HCT116 (cell line): ENCODE measurements at regions not wholly inside any gene's neighbourhood (a gene's known extent, or its start where the extent isn't known, plus 50 kb on each side); places are given as distances from the start of the nearest gene placed in this dataset.
"Not testable (repeated sequence)": the region's sequence is repeated elsewhere in the genome, so short reads cannot be mapped to it uniquely, and the experiment has no call there.

Experiments used
- ATAC-seq: fragments of 200-7000 bp; cut with Tn5 transposase; 2 replicates; pipeline ENCODE4 v1.9.1; 2020; ENCODE audit warnings: mild to moderate bottlenecking, moderate library complexity
- BruUV-seq: library from RNA; stranded (reverse); fragments of 400-500 nt; replicated peaks from 2 replicates; lab custom pipeline; 2021; lab: Mats Ljungman, UMichigan
- CTCF ChIA-PET: fragments of 300-600 bp; sonication (Branson Sonifier 250); formaldehyde crosslinking; loops from one replicate; lab custom pipeline; 2021; ENCODE audit warnings: antibody characterized with exemption; lab: Charles Lee
- POLR2A ChIA-PET: fragments of 300-600, 350-600 bp; sonication (Branson Sonifier 250); formaldehyde crosslinking; loops from one replicate; lab custom pipeline; 2021; ENCODE audit warnings: antibody characterized with exemption; lab: Charles Lee
- RAD21 ChIA-PET, 2 experiments: fragments of 300-600 bp; sonication (Branson Sonifier 250); formaldehyde crosslinking; loops; one replicate each; lab custom pipeline; 2023; ENCODE audit warnings: low total read pairs in 2 of 2; ENCODE audit not compliant: uncharacterized antibody in 2 of 2, unreplicated experiment in 2 of 2, low non-redundant PET in 1 of 2; lab: Charles Lee
- DNase-seq: peaks from one replicate; pipeline ENCODE4 v3.0.0-alpha.2; 2010; ENCODE audit warnings: low read depth, low spot score
- H2AFZ ChIP-seq: fragments of 200-600 bp; shearing (Covaris generic), sonication (generic); 2 replicates; pipeline ENCODE4 v1.6.1; 2017; ENCODE audit warnings: low read depth, mixed run types, mixed read lengths, antibody characterized with exemption, low read length; ENCODE audit not compliant: poor library complexity, severe bottlenecking
- H3K27ac ChIP-seq: 2 replicates; pipeline ENCODE4 v1.5.1; 2012; ENCODE audit warnings: low read depth, low read length
- H3K27me3 ChIP-seq: fragments of 200-600 bp; sonication (generic); 2 replicates; pipeline ENCODE4 v1.6.1; 2016; ENCODE audit warnings: mixed run types, low read length, mixed read lengths; ENCODE audit not compliant: insufficient read depth
- H3K36me3 ChIP-seq, 2 experiments: fragments of 200-500 bp in 1 of 2; fragments of 200-600 bp in 1 of 2; sonication (Bioruptor generic) in 1 of 2; sonication (generic) in 1 of 2; 2 replicates each; pipeline versions ENCODE4 v1.5.1 to v1.6.1; 2014 to 2016; ENCODE audit warnings: low read length in 2 of 2, inconsistent platforms in 1 of 2, mixed read lengths in 1 of 2, mixed run types in 1 of 2; ENCODE audit not compliant: insufficient read depth in 2 of 2, control insufficient read depth in 1 of 2
- H3K4me1 ChIP-seq, 2 experiments: fragments of 200-600 bp in 1 of 2; sonication (generic) in 1 of 2; 2 replicates each; pipeline versions ENCODE4 v1.5.1 to v1.6.1; 2012 to 2017; ENCODE audit warnings: low read length in 2 of 2, inconsistent platforms in 1 of 2, mild to moderate bottlenecking in 1 of 2, mixed read lengths in 1 of 2, mixed run types in 1 of 2, moderate library complexity in 1 of 2; ENCODE audit not compliant: insufficient read depth in 2 of 2, control insufficient read depth in 1 of 2
- H3K4me2 ChIP-seq: fragments of 200-600 bp; sonication (generic); 2 replicates; pipeline ENCODE4 v1.6.1; 2017; ENCODE audit warnings: mixed run types, low read length, mixed read lengths
- H3K4me3 ChIP-seq, 2 experiments: fragments of 200-600 bp in 1 of 2; sonication (generic) in 1 of 2; replicated peaks in 1 of 2; 2 replicates each; pipeline ENCODE4 v1.5.1; 2011 to 2016; ENCODE audit warnings: low read length in 2 of 2, control low read depth in 1 of 2, low read depth in 1 of 2, mild to moderate bottlenecking in 1 of 2, mixed read lengths in 1 of 2, mixed run types in 1 of 2
- H3K79me2 ChIP-seq: fragments of 200-600 bp; sonication (generic); 2 replicates; pipeline ENCODE4 v1.6.1; 2017; ENCODE audit warnings: mild to moderate bottlenecking, mixed run types, low read length, moderate library complexity, mixed read lengths; ENCODE audit not compliant: insufficient read depth
- H3K9ac ChIP-seq: fragments of 200-600 bp; sonication (generic); 2 replicates; pipeline ENCODE4 v1.6.1; 2016; ENCODE audit warnings: low read length, mixed read lengths
- H3K9me2 ChIP-seq: fragments of 200-600 bp; sonication (generic), shearing (Covaris generic); 2 replicates; pipeline ENCODE4 v1.6.1; 2017; ENCODE audit warnings: mixed run types, mild to moderate bottlenecking, moderate library complexity; ENCODE audit not compliant: insufficient read depth
- H3K9me3 ChIP-seq, 2 experiments: fragments of 200-500 bp in 1 of 2; fragments of 200-600 bp in 1 of 2; sonication (Bioruptor generic) in 1 of 2; sonication (generic) in 1 of 2; 2 replicates each; pipeline ENCODE4 v1.6.1; 2014 to 2017; ENCODE audit warnings: low read length in 2 of 2, mixed read lengths in 2 of 2, inconsistent platforms in 1 of 2, low read depth in 1 of 2, mild to moderate bottlenecking in 1 of 2, mixed run types in 1 of 2, moderate library complexity in 1 of 2; ENCODE audit not compliant: control insufficient read depth in 1 of 2, insufficient read depth in 1 of 2
- H4K20me1 ChIP-seq: fragments of 200-600 bp; sonication (generic), shearing (Covaris generic); 2 replicates; pipeline ENCODE4 v1.6.1; 2017; ENCODE audit warnings: mixed run types, mild to moderate bottlenecking, moderate library complexity; ENCODE audit not compliant: insufficient read depth
- CBX3 ChIP-seq: IDR thresholded peaks from 2 replicates; pipeline ENCODE4 v1.6.1; 2012; ENCODE audit warnings: low read depth
- EZH2 ChIP-seq: fragments of 200-600 bp; sonication (generic); IDR thresholded peaks from 2 replicates; pipeline ENCODE4 v1.6.1; 2017; ENCODE audit warnings: antibody characterized with exemption, mixed run types
- POLR2A ChIP-seq: IDR thresholded peaks from 2 replicates; pipeline ENCODE4 v1.7.0; 2011; ENCODE audit warnings: borderline replicate concordance; ENCODE audit not compliant: insufficient read depth, insufficient read length; ENCODE audit errors: extremely low read depth
- POLR2AphosphoS5 ChIP-seq: IDR thresholded peaks from 2 replicates; pipeline ENCODE4 v1.6.1; 2011; ENCODE audit warnings: mild to moderate bottlenecking, low read depth, low read length, moderate library complexity
- SIN3A ChIP-seq: IDR thresholded peaks from 2 replicates; pipeline ENCODE4 v1.6.1; 2012; ENCODE audit warnings: low read depth
- SP1 ChIP-seq: IDR thresholded peaks from 2 replicates; pipeline ENCODE4 v1.6.1; 2012; ENCODE audit warnings: low read depth
- SRF ChIP-seq: IDR thresholded peaks from 2 replicates; pipeline ENCODE4 v1.6.1; 2012; ENCODE audit warnings: low read depth
- ZBTB33 ChIP-seq: IDR thresholded peaks from 2 replicates; pipeline ENCODE4 v1.6.1; 2011; ENCODE audit warnings: mild to moderate bottlenecking, low read length, moderate library complexity; ENCODE audit not compliant: insufficient replicate concordance; ENCODE audit errors: extremely low read depth
- ZNF274 ChIP-seq: fragments of 200-500 bp; sonication (Bioruptor generic); IDR thresholded peaks from 2 replicates; pipeline ENCODE4 v1.6.1; 2014; ENCODE audit warnings: mild to moderate bottlenecking, low read depth, low read length, inconsistent platforms
- intact Hi-C: fragments of 100-400 bp; cut with micrococcal nuclease; formaldehyde crosslinking; loops from 2 replicates; pipeline ENCODE4 v1.10.0; 2022
- TF ChIP-seq, protein P1 (sequence below), 3 experiments: fragments of 200-600 bp in 1 of 3; sonication (generic) in 1 of 3; IDR thresholded peaks in 2 of 3; conservative IDR thresholded peaks in 1 of 3; 2 replicates each; pipeline ENCODE4 v1.5.1; 2012 to 2017; ENCODE audit warnings: low read depth in 2 of 3, low read length in 2 of 3, antibody characterized with exemption in 1 of 3, borderline replicate concordance in 1 of 3, control low read depth in 1 of 3, mild to moderate bottlenecking in 1 of 3, mixed read lengths in 1 of 3, mixed run types in 1 of 3, moderate library complexity in 1 of 3; ENCODE audit not compliant: insufficient read depth in 1 of 3
- TF ChIP-seq, protein P2 (sequence below): IDR thresholded peaks from 2 replicates; pipeline ENCODE4 v1.6.1; 2012

GRCh38 chr6:19934996-19935591 lies 97.9 kb downstream of the ID4 start:
- no peaks in the 10 kb centered on the region for H3K9me3 ChIP-seq
- H3K36me3 ChIP-seq, result no peaks in the 10 kb centered on the region
- no peaks in the 10 kb centered on the region for H3K79me2 ChIP-seq
- ATAC-seq, result no peak
- no peak overlapping the region for H3K4me3 ChIP-seq
- no TSS peak for BruUV-seq
- no peak for DNase-seq
- no peaks in the 10 kb centered on the region for H4K20me1 ChIP-seq
- TF ChIP-seq SRF (no peak), ZNF274 (no peak), POLR2A (no peak), SP1 (no peak), CBX3 (no peak), POLR2AphosphoS5 (no peak), EZH2 (no peak), ZBTB33 (no peak), SIN3A (no peak)
- TF ChIP-seq, protein P1, sequence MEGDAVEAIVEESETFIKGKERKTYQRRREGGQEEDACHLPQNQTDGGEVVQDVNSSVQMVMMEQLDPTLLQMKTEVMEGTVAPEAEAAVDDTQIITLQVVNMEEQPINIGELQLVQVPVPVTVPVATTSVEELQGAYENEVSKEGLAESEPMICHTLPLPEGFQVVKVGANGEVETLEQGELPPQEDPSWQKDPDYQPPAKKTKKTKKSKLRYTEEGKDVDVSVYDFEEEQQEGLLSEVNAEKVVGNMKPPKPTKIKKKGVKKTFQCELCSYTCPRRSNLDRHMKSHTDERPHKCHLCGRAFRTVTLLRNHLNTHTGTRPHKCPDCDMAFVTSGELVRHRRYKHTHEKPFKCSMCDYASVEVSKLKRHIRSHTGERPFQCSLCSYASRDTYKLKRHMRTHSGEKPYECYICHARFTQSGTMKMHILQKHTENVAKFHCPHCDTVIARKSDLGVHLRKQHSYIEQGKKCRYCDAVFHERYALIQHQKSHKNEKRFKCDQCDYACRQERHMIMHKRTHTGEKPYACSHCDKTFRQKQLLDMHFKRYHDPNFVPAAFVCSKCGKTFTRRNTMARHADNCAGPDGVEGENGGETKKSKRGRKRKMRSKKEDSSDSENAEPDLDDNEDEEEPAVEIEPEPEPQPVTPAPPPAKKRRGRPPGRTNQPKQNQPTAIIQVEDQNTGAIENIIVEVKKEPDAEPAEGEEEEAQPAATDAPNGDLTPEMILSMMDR (IDR thresholded peaks at IDR 0.05 in 2 of 3, conservative IDR thresholded peaks at IDR 0.05 in 1 of 3; ENCODE audit: borderline replicate concordance in 1 of 3, insufficient read depth in 1 of 3, low read depth in 2 of 3, low read length in 2 of 3), result no peak
- TF ChIP-seq, protein P2, sequence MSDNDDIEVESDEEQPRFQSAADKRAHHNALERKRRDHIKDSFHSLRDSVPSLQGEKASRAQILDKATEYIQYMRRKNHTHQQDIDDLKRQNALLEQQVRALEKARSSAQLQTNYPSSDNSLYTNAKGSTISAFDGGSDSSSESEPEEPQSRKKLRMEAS, result no peak
- H3K4me1 ChIP-seq, result no peaks in the 10 kb centered on the region
- ChIA-PET CTCF (no interaction called here), POLR2A (no interaction called here), RAD21 (no interaction called here)
- H3K9me2 ChIP-seq, result no peaks in the 10 kb centered on the region
- intact Hi-C loops, result no loop called here
- H3K9ac ChIP-seq, result no peak overlapping the region
- H3K27ac ChIP-seq, result no peak overlapping the region
- H3K4me2 ChIP-seq, result no peak overlapping the region
- no peak overlapping the region for H2AFZ ChIP-seq
- no peaks in the 10 kb centered on the region for H3K27me3 ChIP-seq

DNA sequence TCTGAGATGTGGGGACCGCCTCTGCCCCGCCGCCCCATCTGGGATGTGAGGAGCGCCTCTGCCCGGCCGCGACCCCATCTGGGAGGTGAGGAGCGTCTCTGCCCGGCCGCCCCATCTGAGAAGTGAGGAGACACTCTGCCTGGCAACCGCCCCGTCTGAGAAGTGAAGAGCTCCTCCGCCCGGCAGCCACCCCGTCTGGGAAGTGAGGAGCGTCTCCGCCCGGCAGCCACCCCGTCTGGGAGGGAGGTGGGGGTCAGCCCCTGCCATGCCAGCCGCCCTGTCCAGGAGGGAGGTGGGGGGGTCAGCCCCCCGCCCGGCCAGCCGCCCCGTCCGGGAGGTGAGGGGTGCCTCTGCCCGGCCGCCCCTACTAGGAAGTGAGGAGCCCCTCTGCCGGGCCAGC lies 102.2 kb downstream of the ID4 start:
- H3K9ac ChIP-seq, H3K36me3 ChIP-seq, H3K27me3 ChIP-seq, H3K79me2 ChIP-seq, H3K9me3 ChIP-seq, CTCF ChIA-PET, RAD21 ChIA-PET, H3K4me2 ChIP-seq, DNase-seq, H3K4me1 ChIP-seq, H2AFZ ChIP-seq, H3K9me2 ChIP-seq, H4K20me1 ChIP-seq, H3K27ac ChIP-seq, POLR2A ChIA-PET, BruUV-seq, H3K4me3 ChIP-seq, ATAC-seq, intact Hi-C loops: not testable (repeated sequence)

- POLR2A ChIA-PET, result not testable (repeated sequence)
Measured at GRCh38 chr6:19939926-19940325, 102.8 kb downstream of the ID4 start.

More at GRCh38 chr6:19939926-19940325, 102.8 kb downstream of the ID4 start:
- H3K79me2 ChIP-seq, ATAC-seq, H3K4me1 ChIP-seq, H3K4me3 ChIP-seq, RAD21 ChIA-PET, H3K27me3 ChIP-seq, BruUV-seq, H3K36me3 ChIP-seq, H3K9ac ChIP-seq, DNase-seq, intact Hi-C loops, H4K20me1 ChIP-seq, H3K9me3 ChIP-seq, CTCF ChIA-PET, H2AFZ ChIP-seq, H3K9me2 ChIP-seq, H3K4me2 ChIP-seq, H3K27ac ChIP-seq: not testable (repeated sequence)
